ENCODE measurements at regions not wholly inside any gene's neighbourhood (a gene's known extent, or its start where the extent isn't known, plus 50 kb on each side); places are given as distances from the start of the nearest gene placed in this dataset.
"Not testable (repeated sequence)": the region's sequence is repeated elsewhere in the genome, so short reads cannot be mapped to it uniquely, and the experiment has no call there.

DNA sequence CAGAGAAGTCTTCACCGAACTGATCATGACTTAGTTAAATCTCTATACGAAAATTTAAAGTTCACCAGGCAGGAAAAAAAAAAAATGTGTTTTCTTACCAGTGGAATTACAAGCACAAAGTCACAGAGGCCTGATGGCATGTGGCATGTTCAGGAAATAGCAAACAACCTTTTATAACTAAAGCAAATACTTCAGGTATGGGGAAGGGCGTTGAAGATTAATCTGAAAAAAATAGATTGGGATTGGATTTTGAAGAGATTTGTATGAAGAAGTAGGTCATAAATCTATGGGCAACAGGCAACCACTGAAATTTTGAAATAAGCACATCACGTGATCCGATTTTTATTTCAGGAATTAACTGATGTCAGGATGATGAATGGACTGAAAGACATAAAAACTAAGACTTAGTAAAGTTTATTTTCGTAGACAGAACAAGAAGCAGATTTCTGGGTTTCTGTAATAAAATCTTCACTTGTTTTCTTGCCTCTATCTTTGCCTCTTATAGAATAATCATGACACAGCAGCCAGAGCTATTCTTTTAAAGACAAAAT lies 295.9 kb upstream of the ADGRL4 start:
- DNase-seq = no peak

GRCh38 chr1:79295967-79296366 lies 289.4 kb upstream of the ADGRL4 start:
- no peak for DNase-seq

GRCh38 chr1:79293611-79294010 lies 287.1 kb upstream of the ADGRL4 start:
- no peak for DNase-seq

- no peak for DNase-seq
Observed at GRCh38 chr1:79290927-79291474, 284.5 kb upstream of the ADGRL4 start.

DNA sequence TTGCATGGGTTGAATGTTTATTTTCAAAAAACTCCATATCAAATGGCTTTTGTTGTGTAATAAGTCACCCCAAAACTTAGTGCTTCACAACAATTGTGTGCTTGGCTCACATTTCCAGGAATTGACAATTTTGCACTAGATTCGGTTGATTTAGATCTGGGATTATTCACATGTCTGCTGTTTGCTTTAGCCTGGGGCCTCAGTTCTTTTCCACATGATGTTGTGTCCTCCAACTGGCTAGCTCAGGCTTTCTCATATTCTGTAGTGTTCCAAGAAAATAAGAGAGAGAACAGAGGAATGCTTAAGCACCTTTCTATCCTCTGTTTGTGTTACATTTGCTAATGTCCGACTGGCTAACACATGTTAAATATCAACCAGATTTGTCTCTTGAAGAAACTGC lies 281.5 kb upstream of the ADGRL4 start:
- no peak for DNase-seq

DNA sequence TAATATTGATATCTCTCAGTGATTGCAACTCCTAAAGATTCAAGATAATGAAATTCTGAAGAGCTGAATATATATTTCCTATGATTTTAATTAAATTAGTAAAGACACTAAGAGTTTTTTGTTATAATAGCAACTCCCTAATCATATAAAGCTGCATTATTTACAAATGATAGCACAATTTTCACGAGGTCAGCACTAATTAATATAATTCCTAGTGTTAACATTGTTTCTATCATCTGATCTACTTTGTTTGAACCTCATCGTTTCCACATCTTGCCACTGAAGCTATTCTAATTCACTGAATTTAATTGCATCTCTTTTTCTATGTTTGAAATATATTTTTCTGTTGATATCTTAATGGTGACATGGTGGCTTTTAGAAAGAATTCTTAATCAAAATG lies 279.1 kb upstream of the ADGRL4 start:
- DNase-seq = no peak

GRCh38 chr1:79283451-79283850 lies 276.9 kb upstream of the ADGRL4 start:
- DNase-seq = no peak

DNA sequence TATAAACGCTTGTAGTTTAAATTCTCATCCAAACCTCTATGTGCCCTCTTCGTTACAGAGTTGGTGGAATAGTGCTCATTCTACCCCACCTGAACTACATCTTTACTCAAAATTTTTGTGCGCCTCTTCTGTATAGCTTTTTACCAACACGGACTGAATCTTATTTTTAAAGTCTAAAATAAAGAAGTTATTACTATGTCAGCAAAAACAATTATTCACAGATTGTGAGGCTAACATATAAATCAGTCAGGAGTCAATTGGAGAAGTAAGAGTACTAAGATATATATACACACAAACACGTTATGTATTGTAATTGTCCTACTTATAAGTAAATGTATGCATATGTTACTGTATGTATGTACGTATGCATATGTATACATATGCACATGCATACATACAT lies 274.9 kb upstream of the ADGRL4 start:
- DNase-seq = no peak

GRCh38 chr1:79271759-79272158 lies 265.2 kb upstream of the ADGRL4 start:
- no peak for DNase-seq

- no peak for DNase-seq
Observed at GRCh38 chr1:79264975-79265818, 258.7 kb upstream of the ADGRL4 start.

DNA sequence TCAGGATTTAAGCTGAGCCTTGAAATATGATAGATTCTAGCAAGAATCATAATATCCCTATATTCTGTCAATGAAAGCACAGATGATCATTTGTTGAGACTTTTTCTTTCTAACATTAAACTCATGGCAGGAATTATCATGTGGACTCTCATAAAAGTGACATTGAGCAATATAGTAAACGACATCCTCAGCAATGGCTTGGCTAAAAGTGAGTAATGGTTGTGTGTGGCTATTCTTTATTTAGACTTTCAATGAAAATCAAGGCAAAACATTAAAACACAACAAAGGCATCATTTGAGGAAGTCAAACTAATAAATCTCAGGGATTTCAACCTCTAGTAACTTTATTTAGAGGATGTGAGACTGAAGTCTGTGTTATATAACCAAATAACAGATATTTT lies 257.8 kb upstream of the ADGRL4 start:
- DNase-seq = no peak

DNA sequence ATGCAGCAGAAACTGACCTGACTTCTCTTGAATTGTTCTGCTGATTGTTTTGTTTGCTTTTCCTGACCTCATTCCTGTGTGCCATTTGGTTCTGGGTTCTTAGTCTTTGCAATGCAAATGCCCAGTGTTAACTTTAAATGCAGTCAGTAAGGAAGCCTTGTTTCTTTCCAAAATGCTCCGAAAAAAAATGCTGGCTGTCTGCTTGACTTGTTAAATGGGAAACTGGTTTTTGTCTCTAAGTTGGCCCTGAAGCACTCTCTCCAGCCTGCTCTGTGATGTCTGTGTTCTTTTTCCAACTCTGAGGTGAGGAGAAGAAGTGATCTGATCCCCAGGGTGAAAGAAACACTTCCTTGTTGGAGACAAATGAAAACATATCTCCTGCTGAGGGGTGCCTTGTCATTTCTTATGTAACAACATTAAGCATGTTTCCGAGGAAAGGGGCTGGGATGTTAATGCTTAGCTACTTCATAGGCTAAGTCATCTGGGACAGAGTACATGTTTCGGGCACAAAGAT lies 256.3 kb upstream of the ADGRL4 start:
- DNase-seq = no peak

GRCh38 chr1:79259390-79260336 lies 253.1 kb upstream of the ADGRL4 start:
- peak in 1 of 2 experiments; percentile 66 for DNase-seq

GRCh38 chr1:79255421-79255820 lies 248.9 kb upstream of the ADGRL4 start:
- no peak for DNase-seq

DNA sequence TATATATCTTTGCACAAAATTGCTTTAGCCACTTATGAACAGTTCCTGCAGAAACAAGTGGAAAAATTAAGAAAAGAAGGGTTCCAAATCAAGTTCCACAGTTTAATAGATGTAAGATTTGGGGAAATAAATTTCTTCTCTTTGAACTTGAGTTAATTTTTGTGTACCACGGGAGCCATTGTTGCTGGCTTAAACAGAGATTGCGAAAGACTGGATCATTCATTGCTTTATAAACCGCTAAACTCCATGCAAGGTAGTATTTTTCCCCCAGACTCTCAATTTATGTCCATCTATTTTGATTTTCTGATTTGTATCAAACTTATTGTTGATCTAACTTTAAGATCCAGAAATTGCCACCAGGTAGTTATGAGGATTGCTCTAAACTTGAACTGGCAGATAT lies 246.1 kb upstream of the ADGRL4 start:
- no peak for DNase-seq

GRCh38 chr1:79239840-79240239 lies 233.3 kb upstream of the ADGRL4 start:
- no peak for DNase-seq

- DNase-seq = no peak
Observed at GRCh38 chr1:79235301-79236002, 228.9 kb upstream of the ADGRL4 start.

DNA sequence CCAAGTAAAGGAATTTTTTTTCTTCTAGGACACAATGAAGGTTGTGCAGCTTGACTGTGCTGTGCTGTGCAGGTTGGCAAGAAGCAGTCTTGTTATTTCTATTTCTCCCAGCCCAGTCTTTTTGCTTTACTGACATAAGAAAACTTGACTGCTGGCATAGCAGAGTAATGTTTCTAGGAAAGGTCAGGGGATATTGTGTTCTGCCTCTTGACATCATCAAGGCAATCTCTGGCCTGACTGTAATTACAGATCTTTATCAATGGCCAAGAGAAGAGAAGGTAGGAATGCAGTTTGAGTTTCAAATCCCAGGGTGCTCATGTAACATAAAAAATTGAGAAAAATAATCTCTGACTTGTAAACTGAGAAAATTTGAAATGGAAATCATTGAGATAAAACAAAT lies 226.3 kb upstream of the ADGRL4 start:
- no peak for DNase-seq

DNA sequence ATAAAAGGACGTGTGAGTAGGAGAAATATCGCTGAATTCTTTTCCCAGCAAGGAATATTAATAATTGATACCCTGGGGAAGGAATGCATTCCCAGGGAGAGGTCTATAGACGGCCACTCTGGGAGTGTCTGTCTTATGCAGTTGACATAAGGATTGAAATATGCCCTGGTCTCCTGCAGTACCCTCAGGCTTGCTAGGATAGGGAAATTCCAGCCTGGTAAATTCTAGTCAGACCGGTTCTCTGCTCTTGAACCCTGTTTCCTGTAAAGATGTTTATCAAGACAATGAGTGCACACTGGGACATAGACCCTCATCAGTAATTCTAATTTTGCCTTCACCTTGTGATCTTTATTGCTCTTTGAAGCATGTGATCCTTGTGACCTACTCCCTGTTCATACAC lies 224.2 kb upstream of the ADGRL4 start:
- not testable (repeated sequence) for DNase-seq

- no peak for DNase-seq
Observed at GRCh38 chr1:79226963-79227362, 220.4 kb upstream of the ADGRL4 start.

- no peak for DNase-seq
Observed at GRCh38 chr1:79224537-79224936, 218.0 kb upstream of the ADGRL4 start.

DNA sequence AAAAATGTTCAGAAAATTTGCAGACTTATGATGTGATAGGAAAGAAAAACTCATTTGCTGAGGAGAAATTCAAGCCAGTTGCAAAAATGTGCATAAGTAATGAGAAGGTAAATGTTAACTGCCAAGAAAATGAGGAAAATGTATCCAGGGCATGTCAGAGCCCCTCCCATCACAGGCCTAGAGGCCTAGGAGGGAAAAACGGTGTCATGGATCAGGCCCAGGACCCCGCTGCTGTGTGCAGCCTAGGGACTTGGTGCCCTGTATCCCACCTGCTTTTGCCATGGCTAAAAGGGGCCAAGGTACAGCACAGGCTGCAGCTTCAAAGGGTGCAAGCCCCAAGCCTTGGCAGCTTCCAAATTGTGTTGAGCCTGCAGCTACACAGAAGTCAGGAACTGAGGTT lies 214.0 kb upstream of the ADGRL4 start:
- DNase-seq = no peak
